HCT116 (cell line): ENCODE measurements at regions not wholly inside any gene's neighbourhood (a gene's known extent, or its start where the extent isn't known, plus 50 kb on each side); places are given as distances from the start of the nearest gene placed in this dataset.

Experiments used
- ATAC-seq: fragments of 200-7000 bp; cut with Tn5 transposase; 2 replicates; pipeline ENCODE4 v1.9.1; 2020; ENCODE audit warnings: mild to moderate bottlenecking, moderate library complexity
- BruUV-seq: library from RNA; stranded (reverse); fragments of 400-500 nt; replicated peaks from 2 replicates; lab custom pipeline; 2021; lab: Mats Ljungman, UMichigan
- CTCF ChIA-PET: fragments of 300-600 bp; sonication (Branson Sonifier 250); formaldehyde crosslinking; loops from one replicate; lab custom pipeline; 2021; ENCODE audit warnings: antibody characterized with exemption; lab: Charles Lee
- POLR2A ChIA-PET: fragments of 300-600, 350-600 bp; sonication (Branson Sonifier 250); formaldehyde crosslinking; loops from one replicate; lab custom pipeline; 2021; ENCODE audit warnings: antibody characterized with exemption; lab: Charles Lee
- RAD21 ChIA-PET, 2 experiments: fragments of 300-600 bp; sonication (Branson Sonifier 250); formaldehyde crosslinking; loops; one replicate each; lab custom pipeline; 2023; ENCODE audit warnings: low total read pairs in 2 of 2; ENCODE audit not compliant: uncharacterized antibody in 2 of 2, unreplicated experiment in 2 of 2, low non-redundant PET in 1 of 2; lab: Charles Lee
- DNase-seq: peaks from one replicate; pipeline ENCODE4 v3.0.0-alpha.2; 2010; ENCODE audit warnings: low read depth, low spot score
- H2AFZ ChIP-seq: fragments of 200-600 bp; shearing (Covaris generic), sonication (generic); 2 replicates; pipeline ENCODE4 v1.6.1; 2017; ENCODE audit warnings: low read depth, mixed run types, mixed read lengths, antibody characterized with exemption, low read length; ENCODE audit not compliant: poor library complexity, severe bottlenecking
- H3K27ac ChIP-seq: 2 replicates; pipeline ENCODE4 v1.5.1; 2012; ENCODE audit warnings: low read depth, low read length
- H3K27me3 ChIP-seq: fragments of 200-600 bp; sonication (generic); 2 replicates; pipeline ENCODE4 v1.6.1; 2016; ENCODE audit warnings: mixed run types, low read length, mixed read lengths; ENCODE audit not compliant: insufficient read depth
- H3K36me3 ChIP-seq, 2 experiments: fragments of 200-500 bp in 1 of 2; fragments of 200-600 bp in 1 of 2; sonication (Bioruptor generic) in 1 of 2; sonication (generic) in 1 of 2; 2 replicates each; pipeline versions ENCODE4 v1.5.1 to v1.6.1; 2014 to 2016; ENCODE audit warnings: low read length in 2 of 2, inconsistent platforms in 1 of 2, mixed read lengths in 1 of 2, mixed run types in 1 of 2; ENCODE audit not compliant: insufficient read depth in 2 of 2, control insufficient read depth in 1 of 2
- H3K4me1 ChIP-seq, 2 experiments: fragments of 200-600 bp in 1 of 2; sonication (generic) in 1 of 2; 2 replicates each; pipeline versions ENCODE4 v1.5.1 to v1.6.1; 2012 to 2017; ENCODE audit warnings: low read length in 2 of 2, inconsistent platforms in 1 of 2, mild to moderate bottlenecking in 1 of 2, mixed read lengths in 1 of 2, mixed run types in 1 of 2, moderate library complexity in 1 of 2; ENCODE audit not compliant: insufficient read depth in 2 of 2, control insufficient read depth in 1 of 2
- H3K4me2 ChIP-seq: fragments of 200-600 bp; sonication (generic); 2 replicates; pipeline ENCODE4 v1.6.1; 2017; ENCODE audit warnings: mixed run types, low read length, mixed read lengths
- H3K4me3 ChIP-seq, 2 experiments: fragments of 200-600 bp in 1 of 2; sonication (generic) in 1 of 2; replicated peaks in 1 of 2; 2 replicates each; pipeline ENCODE4 v1.5.1; 2011 to 2016; ENCODE audit warnings: low read length in 2 of 2, control low read depth in 1 of 2, low read depth in 1 of 2, mild to moderate bottlenecking in 1 of 2, mixed read lengths in 1 of 2, mixed run types in 1 of 2
- H3K79me2 ChIP-seq: fragments of 200-600 bp; sonication (generic); 2 replicates; pipeline ENCODE4 v1.6.1; 2017; ENCODE audit warnings: mild to moderate bottlenecking, mixed run types, low read length, moderate library complexity, mixed read lengths; ENCODE audit not compliant: insufficient read depth
- H3K9ac ChIP-seq: fragments of 200-600 bp; sonication (generic); 2 replicates; pipeline ENCODE4 v1.6.1; 2016; ENCODE audit warnings: low read length, mixed read lengths
- H3K9me2 ChIP-seq: fragments of 200-600 bp; sonication (generic), shearing (Covaris generic); 2 replicates; pipeline ENCODE4 v1.6.1; 2017; ENCODE audit warnings: mixed run types, mild to moderate bottlenecking, moderate library complexity; ENCODE audit not compliant: insufficient read depth
- H3K9me3 ChIP-seq, 2 experiments: fragments of 200-500 bp in 1 of 2; fragments of 200-600 bp in 1 of 2; sonication (Bioruptor generic) in 1 of 2; sonication (generic) in 1 of 2; 2 replicates each; pipeline ENCODE4 v1.6.1; 2014 to 2017; ENCODE audit warnings: low read length in 2 of 2, mixed read lengths in 2 of 2, inconsistent platforms in 1 of 2, low read depth in 1 of 2, mild to moderate bottlenecking in 1 of 2, mixed run types in 1 of 2, moderate library complexity in 1 of 2; ENCODE audit not compliant: control insufficient read depth in 1 of 2, insufficient read depth in 1 of 2
- H4K20me1 ChIP-seq: fragments of 200-600 bp; sonication (generic), shearing (Covaris generic); 2 replicates; pipeline ENCODE4 v1.6.1; 2017; ENCODE audit warnings: mixed run types, mild to moderate bottlenecking, moderate library complexity; ENCODE audit not compliant: insufficient read depth
- CBX3 ChIP-seq: IDR thresholded peaks from 2 replicates; pipeline ENCODE4 v1.6.1; 2012; ENCODE audit warnings: low read depth
- CEBPB ChIP-seq: IDR thresholded peaks from 2 replicates; pipeline ENCODE4 v1.6.1; 2012; ENCODE audit warnings: low read depth
- EGR1 ChIP-seq: IDR thresholded peaks from 2 replicates; pipeline ENCODE4 v1.6.1; 2012; ENCODE audit warnings: low read depth
- ELF1 ChIP-seq: IDR thresholded peaks from 2 replicates; pipeline ENCODE4 v1.6.1; 2012; ENCODE audit warnings: low read depth, borderline replicate concordance
- EZH2 ChIP-seq: fragments of 200-600 bp; sonication (generic); IDR thresholded peaks from 2 replicates; pipeline ENCODE4 v1.6.1; 2017; ENCODE audit warnings: antibody characterized with exemption, mixed run types
- EZH2phosphoT487 ChIP-seq: fragments of 200-600 bp; IDR thresholded peaks from 2 replicates; pipeline ENCODE4 v1.6.1; 2018; ENCODE audit warnings: antibody characterized with exemption, borderline replicate concordance
- JUND ChIP-seq: IDR thresholded peaks from 2 replicates; pipeline ENCODE4 v1.6.1; 2012
- POLR2A ChIP-seq: IDR thresholded peaks from 2 replicates; pipeline ENCODE4 v1.7.0; 2011; ENCODE audit warnings: borderline replicate concordance; ENCODE audit not compliant: insufficient read depth, insufficient read length; ENCODE audit errors: extremely low read depth
- POLR2AphosphoS5 ChIP-seq: IDR thresholded peaks from 2 replicates; pipeline ENCODE4 v1.6.1; 2011; ENCODE audit warnings: mild to moderate bottlenecking, low read depth, low read length, moderate library complexity
- RAD21 ChIP-seq: IDR thresholded peaks from 2 replicates; pipeline ENCODE4 v1.6.1; 2012; ENCODE audit warnings: low read depth, mild to moderate bottlenecking
- SP1 ChIP-seq: IDR thresholded peaks from 2 replicates; pipeline ENCODE4 v1.6.1; 2012; ENCODE audit warnings: low read depth
- TCF7L2 ChIP-seq: IDR thresholded peaks from 2 replicates; pipeline ENCODE4 v1.7.0; 2011; ENCODE audit warnings: borderline replicate concordance, inconsistent platforms; ENCODE audit not compliant: insufficient read depth, insufficient read length; ENCODE audit errors: extremely low read depth
- YY1 ChIP-seq: IDR thresholded peaks from 2 replicates; pipeline ENCODE4 v1.6.1; 2011; ENCODE audit warnings: low read length, low read depth, moderate library complexity, mild to moderate bottlenecking; ENCODE audit not compliant: insufficient replicate concordance; ENCODE audit errors: extremely low read depth
- ZBTB33 ChIP-seq: IDR thresholded peaks from 2 replicates; pipeline ENCODE4 v1.6.1; 2011; ENCODE audit warnings: mild to moderate bottlenecking, low read length, moderate library complexity; ENCODE audit not compliant: insufficient replicate concordance; ENCODE audit errors: extremely low read depth
- ZNF274 ChIP-seq: fragments of 200-500 bp; sonication (Bioruptor generic); IDR thresholded peaks from 2 replicates; pipeline ENCODE4 v1.6.1; 2014; ENCODE audit warnings: mild to moderate bottlenecking, low read depth, low read length, inconsistent platforms
- intact Hi-C: fragments of 100-400 bp; cut with micrococcal nuclease; formaldehyde crosslinking; loops from 2 replicates; pipeline ENCODE4 v1.10.0; 2022

GRCh38 chr20:43334080-43334479, 123.6 kb upstream of the SRSF6 start:
- no peak for DNase-seq
- TF ChIP-seq EZH2phosphoT487, result no peak
- TF ChIP-seq CBX3, result no peak
- TF ChIP-seq TCF7L2, result no peak
- no peak for TF ChIP-seq EGR1
- TF ChIP-seq RAD21, result no peak
- TF ChIP-seq EZH2, result no peak
- no peak for TF ChIP-seq POLR2A
- no peak for TF ChIP-seq JUND
- TF ChIP-seq ZNF274, result no peak
- TF ChIP-seq YY1, result no peak
- no peak for TF ChIP-seq ELF1
- TF ChIP-seq SP1, result no peak
- no peak for TF ChIP-seq ZBTB33
- TF ChIP-seq CEBPB, result no peak
- no peak for TF ChIP-seq POLR2AphosphoS5
- TF ChIP-seq, all 23 proteins: peak for 0
- Histone ChIP-seq H3K27ac (no peak overlapping the region), H3K4me1 (no peaks in the 10 kb centered on the region), H3K9ac (no peak overlapping the region), H3K9me2 (no peaks in the 10 kb centered on the region), H3K79me2 (no peaks in the 10 kb centered on the region), H4K20me1 (no peaks in the 10 kb centered on the region), H3K36me3 (no peaks in the 10 kb centered on the region), H3K9me3 (peaks cover 0 to 6% of the 10 kb centered on the region in 2 experiments; a peak in 1 of 4 replicates), H3K4me2 (no peak overlapping the region), H2AFZ (no peak overlapping the region), H3K27me3 (no peaks in the 10 kb centered on the region), H3K4me3 (no peak overlapping the region)
- no TSS peak for BruUV-seq
- ATAC-seq, result no peak
- CTCF ChIA-PET, result no interaction called here
- intact Hi-C loops, result no loop called here
- POLR2A ChIA-PET, result no interaction called here
- RAD21 ChIA-PET, result no interaction called here
